NAMALWA (cell line): ENCODE measurements at regions not wholly inside any gene's neighbourhood (a gene's known extent, or its start where the extent isn't known, plus 50 kb on each side); places are given as distances from the start of the nearest gene placed in this dataset.

ENCODE experiments used
- DNase-seq: peaks from one replicate; pipeline ENCODE4 v3.0.0-alpha.2; 2015; ENCODE audit warnings: low spot score

DNA sequence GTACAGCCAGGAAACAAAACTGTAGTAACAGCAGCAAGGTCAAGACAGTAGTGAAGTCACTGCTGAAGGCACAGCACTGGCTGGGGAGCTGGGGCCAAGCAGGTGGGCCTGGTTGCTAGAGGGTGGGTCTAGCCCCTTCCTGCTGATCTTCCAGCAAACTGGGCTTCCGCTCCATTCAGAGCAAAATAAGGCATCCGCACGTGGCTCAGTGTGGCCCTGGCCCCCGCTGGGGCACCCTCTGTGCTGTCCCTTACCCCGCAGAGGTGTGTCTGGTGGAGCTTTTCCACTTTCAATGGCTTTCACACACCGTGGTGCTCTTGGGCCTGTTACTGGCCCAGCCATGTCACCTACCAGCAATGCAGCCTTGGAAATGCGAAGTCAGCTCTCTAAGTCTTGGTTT is 162.4 kb upstream of the B3GAT1 start:
- DNase-seq = no peak

DNA sequence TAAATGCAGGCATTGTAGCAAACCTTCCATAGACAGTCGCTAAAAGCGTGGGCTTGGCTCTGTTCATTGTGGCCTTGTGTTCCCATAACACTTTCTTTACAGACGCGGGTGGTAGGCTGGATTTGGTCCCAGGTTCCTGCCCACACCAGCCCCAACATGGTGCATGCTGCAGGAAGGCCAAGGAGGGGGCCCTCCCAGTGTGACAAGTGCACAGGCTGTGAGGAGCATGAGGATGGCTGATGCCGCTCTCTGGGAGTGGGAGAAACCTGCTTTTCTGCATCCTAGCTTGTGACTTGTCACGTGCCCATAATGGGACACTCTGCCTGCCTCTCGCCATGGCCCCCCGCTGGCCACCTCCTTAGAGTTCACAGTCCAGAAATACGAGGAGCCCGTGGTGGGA is 161.8 kb upstream of the B3GAT1 start:
- no peak for DNase-seq

DNA sequence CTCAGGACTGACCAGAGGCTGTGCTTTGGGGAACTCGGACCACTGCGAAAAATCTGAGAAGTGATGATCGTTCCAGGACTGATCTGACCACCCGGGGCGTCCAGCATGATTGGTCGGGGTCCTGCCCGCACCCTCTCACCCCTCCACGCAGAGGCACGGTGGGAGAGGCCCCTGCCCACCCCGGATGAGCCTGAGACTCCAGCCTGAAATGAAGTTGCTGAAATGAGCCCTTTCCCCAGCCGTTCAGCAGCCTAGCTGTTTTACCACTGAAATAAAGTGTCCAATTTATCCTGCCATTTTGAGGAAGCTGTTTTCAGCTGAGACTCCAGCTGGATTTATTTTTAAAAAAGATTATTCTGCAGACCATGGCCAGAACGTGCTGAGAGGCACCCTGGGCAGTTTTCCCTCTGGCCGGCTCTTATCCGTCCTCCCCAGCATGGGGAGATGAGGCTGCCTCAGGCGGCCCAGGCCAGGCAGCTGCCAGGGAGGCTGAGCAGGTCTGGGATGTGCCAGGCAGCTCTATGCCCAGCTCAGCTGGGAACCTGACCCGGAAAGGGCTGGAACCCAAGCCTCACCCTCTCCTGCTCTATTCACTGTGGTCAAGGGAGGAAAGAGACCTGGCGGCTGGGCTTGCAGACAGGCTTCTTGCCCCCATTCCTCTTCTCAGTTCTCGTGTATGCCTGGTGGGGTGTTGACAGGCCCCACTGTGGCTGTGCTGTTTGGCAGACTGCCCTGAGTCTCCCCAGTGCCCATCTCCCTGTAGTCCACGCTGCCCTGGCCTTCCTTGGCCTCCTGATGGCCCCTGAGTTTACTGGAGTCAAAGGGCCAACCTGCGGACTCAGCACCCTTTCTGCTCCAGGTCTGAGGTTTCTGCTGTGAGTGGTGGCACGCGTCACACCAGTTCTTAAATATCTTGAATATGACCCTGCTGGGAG is 161.0 kb upstream of the B3GAT1 start:
- DNase-seq = no peak

DNA sequence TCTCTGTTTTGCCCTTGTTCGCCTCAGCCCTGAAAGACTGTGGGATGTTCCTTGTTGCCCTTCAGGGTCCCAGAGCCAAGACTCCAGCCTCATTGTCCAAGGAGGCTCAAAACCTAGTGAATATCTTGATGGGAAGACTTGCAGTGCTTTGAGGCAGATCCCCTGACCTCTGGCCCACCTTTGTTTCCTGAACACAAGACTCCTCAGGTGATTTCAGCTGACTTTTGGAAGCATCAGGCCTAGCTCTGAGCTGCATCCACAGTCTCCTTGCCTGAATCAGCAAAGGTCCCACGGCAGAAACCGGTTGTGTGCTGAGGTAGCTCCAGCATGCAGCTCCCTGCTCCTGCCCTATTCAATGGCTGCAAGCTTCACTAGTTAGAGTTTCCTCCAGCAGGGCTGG is 159.3 kb upstream of the B3GAT1 start:
- DNase-seq = no peak

DNA sequence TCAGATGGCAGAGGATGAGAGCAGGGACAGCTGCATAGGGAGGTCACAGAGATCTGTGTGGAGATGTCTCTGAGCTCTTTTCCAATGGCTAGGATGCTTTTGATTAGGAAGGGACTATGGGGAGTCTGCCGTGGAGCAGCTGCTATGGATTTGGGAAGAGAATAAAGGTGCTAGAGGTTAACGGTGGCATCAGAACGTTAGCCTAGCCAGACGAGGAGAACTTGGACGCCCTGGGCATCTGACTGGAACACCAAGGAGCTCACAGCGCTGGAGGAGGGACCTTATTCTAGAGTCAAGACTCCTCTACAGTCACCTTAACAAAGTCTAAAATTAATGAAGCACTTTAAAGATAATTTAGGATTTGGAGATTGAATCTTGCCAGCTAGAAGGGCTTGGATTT is 157.2 kb upstream of the B3GAT1 start:
- DNase-seq = no peak

DNA sequence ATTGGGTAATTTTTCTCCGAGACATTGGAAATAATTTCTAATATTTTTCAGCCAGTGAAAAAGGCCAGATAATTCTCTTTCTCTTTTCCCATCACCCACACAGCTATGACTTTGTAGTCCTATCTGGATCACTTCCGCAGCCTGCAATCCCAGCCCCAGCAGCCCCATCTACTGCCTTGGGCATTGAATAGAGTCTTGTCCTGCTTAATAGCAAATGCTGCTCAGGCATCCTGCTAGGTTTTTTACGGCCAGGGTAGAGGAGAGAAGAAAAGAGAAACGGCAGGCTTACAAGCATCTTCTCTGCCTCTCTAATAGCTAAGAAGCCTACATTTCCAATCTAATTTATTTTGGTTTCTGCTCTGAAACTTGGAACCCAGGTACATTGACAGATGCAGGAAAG is 154.3 kb upstream of the B3GAT1 start:
- DNase-seq = no peak

DNA sequence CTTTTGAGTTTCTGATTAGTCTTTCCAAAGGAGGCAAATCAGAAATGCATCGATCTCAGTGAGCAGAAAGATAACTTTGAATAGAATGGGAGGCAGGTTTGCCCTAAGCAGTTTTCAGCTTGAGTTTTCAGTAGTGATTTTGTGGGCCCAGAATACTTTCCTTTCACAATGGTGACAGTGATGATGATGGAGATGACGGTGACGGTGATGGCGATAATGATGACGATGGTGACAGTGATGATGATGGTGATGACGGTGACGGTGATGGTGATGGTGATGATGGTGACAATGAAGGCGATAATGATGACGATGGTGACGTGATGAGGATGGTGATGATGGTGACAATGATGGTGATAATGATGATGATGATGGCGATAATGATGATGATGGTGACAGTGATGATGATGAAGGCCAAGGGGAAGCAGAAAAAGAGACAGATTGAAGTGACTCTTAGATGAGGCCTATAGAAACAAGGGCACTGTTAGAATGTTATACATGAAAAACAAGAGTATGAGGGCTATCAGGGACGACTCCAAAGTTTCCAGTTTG is 153.4 kb upstream of the B3GAT1 start:
- DNase-seq = no peak

DNA sequence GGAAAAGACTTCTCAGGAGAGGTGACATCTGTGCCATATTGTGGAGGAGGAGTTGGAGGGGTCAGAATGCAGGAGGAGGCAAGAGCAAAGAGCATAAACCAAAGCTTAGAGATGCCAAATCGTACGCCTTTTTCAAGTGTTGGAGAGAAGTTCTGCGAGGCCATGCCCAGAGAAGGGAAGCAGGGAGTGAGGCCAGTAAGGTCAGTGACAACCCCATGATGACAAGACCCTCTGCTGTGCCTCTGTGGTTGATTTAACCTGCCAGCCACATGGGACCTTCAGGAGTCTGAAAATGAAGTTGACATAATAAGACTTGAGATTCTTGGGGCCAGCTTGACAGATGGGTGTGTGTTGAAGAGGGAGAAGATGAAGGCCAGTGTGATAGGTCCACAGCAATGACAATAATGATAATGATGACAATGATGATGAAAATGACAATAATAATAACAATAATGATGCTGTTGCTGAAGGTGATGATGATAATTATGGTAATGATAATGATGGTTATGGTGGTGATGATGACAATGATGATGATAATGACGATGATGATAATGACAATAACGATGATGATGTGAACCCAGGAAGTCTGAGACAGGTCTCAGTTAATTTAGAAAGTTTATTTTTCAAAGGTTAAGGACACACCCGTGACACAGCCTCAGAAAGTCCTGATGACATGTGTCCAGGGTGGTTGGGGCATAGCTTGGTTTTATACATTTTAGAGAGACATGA is 152.6 kb upstream of the B3GAT1 start:
- DNase-seq = no peak

DNA sequence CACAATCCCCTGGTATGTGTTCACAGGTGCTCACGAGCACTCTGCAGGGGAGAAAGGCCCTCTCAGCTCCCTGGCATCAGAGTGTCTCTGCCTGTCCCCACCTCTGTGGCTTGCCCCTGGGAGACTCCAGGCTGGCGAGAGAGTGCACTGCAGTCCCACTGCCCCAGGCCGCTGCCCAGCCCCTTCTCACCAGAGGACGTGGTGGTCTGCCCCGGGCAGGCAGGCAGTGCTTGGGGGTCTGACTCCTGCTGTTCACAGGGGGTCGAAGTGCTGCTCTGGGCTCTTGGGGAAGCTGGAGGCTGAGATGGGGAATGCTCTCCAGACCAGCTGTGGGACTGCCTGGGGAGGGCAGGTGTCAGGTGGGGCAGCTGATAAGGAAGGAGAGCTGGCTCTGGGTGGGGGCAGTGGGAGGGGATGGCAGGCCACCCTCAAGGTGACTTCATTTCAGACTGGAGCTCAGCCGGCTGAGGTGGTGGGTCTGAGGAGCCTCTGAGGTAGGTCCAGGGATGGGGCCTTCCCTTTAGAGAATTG is 151.0 kb upstream of the B3GAT1 start:
- no peak for DNase-seq

DNA sequence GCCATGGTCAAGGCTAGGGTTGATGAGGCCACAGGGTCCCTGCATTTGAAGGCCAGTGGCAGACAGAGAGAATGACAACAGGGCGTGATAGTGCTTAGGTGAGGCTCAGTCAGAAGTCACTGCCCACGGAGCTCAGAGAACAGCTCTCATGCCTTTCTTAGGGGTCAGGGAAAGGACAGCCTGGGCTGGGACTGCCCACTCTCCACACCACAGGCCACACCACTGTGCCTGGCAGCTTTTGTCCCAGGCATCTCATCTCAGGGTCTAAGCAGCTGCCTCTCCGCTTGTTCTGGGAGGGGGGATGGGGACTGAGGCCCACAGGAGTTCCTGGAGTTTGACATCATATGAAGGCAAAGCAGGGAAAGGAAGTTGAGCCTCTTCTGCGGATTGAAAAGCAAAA is 150.2 kb upstream of the B3GAT1 start:
- DNase-seq = no peak

DNA sequence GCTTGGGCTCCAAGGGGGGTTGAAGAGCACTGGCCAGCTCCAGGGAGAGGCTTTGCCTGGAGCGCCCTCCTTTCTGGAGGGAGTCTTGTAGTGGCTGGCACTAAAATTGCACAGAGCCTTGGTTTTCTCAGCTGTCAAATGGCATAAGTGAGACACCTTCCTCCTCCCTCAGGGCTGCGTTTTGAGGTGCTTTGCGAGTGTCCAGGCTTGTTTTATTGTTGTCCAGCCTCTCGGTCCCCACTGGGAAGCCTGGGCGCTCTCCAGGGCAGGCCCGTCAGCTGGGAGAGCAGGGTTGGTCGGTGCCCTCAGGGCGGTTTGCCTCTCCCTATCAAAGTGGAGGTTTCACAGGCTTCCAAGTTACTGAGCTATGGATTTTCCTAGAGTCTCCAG is 149.3 kb upstream of the B3GAT1 start:
- no peak for DNase-seq

DNA sequence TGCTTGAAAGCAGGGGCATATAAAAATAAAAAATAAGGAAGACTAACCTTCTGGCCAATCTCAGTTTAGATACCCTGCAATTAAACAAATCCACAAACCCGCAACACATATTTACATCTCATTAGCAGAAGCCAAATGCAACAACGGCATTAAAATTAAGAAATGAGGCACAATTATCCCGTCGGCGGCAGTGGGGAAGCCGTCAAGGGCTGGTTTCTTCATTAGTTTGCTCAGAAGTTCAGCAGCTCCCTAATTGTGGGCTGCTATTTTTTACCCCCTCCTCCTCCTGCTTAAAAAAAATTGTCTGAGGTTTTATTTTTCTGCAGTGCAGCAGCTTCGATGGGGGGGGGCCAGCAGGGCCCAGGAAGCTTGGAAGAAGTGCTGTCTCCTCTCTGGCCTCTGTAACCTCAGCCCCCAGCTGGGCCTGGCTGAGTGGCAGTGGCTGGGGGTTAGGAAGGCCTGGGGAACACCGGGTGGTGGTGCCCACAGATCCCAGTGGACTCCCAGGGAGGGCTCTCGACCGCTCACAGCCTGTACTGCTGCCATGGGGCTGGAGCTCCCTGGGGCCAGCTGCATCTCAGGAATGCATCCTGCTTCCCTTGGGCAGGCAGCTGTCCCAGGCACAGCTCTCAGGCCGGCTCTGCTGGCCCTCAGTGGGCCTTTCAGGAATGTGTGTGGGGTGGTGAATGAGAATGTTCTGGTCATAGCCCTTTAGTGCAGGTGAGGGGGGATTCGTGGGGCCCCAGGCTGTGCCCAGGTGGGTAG is 148.7 kb upstream of the B3GAT1 start:
- no peak for DNase-seq

DNA sequence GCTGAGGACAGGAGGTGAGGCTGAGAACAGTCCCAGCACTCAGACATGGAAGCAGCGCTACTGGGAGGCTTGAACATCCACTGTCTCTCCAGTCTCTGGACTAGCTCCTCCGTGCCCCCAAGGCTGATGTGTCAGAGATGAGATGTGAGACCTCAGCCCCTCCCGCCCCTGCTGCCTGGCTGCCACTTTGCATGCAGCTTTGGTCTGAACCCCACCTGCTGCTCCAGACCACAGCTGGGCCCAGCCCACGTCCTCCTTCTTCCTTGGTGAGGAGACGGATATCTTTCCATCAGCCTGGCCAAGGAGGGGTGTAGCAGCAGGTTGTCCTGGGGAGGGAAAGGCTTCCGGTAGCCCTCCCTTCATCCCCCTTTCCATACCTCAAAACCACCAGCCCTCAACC is 148.0 kb upstream of the B3GAT1 start:
- DNase-seq = no peak

DNA sequence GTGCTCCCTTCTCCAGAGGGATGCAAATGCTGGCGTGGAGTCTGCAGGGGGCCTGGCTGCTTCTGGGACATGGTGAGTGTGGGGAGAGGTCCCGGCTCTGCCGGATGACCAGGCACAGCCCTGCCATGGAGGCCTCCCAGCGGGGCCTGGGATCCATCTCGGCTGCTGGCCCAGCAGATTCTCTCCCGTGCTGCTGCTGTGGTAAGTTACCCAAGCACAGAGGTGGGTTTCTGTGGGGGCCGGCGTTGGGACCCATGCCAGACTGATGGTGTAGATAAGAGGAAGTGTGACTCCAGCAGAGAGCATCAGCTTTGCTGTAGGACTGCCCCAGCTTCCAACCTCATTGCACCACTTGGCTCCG is 147.5 kb upstream of the B3GAT1 start:
- no peak for DNase-seq

DNA sequence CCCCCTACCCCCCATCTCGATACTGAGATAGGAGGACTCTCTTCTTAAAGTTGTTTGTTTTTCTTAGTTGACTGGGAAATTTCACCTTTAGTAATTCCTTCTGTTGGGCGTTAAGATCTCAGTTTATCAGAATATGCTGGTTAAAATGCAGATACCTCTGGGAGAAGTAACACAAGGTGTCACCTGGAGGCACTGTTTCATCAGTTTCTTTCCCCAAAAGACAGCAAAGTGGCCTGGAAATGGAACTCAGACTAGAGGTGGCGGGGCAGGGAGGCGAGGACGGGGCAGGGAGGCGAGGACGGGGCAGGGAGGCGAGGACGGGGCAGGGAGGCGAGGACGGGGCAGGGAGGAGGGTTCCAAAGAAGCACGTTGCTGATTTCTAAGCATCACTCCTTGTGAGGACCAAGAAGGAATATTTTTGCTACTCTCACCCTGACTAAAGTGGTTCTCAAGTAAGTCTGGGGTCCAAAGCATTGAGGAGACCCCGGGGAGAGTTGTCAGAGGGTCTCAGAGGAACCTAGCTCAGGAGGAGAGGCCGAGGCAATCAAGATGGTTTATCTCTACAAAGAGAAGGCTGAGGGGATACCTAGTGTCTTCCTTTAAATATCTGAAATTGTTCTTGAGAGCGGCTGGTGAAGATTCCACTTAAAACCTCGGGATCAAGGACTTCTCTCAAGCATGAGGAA is 147.0 kb upstream of the B3GAT1 start:
- DNase-seq = no peak

DNA sequence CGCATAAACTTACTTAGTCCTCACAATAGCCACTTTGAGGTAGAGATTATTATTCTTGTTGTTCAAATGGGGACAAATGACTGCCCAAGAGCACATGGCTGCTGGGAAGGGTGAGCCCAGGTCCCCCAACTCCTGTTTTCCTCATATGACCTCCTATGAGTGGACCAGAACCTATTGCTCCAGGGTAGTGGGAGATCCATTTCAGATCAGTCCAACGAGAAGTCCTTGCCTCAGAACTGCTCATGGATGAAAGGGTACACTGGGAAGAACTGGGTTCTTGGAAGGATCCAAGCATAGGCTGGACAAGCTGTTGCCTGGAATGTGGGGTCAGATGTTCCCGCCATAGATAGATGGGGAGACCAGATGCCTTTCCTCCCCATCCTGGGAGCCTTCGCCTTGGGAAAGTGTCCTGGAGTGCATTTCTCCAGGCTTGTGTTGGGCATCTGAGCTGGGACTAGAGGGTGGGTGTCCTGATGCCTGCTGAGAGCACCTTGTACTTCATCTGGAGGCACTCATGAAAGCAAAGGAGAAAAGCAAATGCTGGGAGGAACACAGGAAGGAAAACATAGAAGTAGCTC is 146.3 kb upstream of the B3GAT1 start:
- DNase-seq = no peak

DNA sequence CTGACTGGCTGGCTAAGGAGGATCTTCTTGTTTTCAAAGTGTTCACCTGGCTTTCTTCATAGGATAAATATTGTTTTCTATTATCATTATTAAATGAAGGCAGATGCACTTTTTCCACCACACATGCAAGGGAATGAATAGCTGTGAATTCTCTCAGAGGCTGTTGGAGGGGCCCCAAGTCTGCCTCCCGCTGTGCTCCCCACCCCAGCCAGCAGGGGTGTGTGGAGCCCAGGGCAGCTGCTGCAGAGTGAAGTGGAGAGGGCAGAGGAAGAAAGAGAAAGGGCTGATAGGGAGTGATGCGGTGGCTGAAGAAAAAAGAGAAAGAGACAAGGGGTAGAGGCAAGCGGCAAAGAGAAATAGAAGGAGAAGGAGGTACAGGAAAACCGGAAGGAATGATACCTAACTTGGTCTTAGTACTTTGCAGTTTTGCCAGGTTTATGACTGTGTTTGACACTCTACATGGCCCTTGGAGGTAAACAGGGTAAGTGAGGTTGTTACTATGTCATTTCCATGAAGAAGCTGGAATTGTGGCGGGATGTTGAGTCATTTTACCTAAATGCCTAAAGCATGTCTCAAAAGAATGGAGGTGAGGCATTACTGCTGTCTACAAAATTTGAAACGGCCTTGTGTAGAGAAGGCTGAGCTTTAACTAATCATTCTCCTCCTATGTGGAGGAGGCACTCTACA is 145.7 kb upstream of the B3GAT1 start:
- no peak for DNase-seq

DNA sequence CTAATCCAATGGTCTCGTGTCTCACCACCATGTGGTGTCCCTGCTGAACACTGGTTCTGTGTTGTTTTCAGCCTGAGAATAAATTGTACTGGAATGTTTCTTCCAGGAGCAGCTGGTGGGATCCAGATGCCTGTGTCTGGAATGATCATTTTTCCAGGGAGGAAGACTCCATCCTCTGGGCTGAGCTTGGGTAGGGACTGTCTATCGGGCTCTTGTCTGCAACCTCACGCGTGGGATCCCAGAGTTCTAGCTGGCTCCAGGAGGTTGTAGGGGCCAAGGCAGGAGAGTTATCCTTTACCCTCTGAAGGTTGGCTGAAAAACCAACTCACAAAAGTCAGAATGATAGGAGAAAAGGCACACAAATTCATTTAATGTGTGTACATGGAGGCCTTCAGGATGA is 144.1 kb upstream of the B3GAT1 start:
- no peak for DNase-seq

DNA sequence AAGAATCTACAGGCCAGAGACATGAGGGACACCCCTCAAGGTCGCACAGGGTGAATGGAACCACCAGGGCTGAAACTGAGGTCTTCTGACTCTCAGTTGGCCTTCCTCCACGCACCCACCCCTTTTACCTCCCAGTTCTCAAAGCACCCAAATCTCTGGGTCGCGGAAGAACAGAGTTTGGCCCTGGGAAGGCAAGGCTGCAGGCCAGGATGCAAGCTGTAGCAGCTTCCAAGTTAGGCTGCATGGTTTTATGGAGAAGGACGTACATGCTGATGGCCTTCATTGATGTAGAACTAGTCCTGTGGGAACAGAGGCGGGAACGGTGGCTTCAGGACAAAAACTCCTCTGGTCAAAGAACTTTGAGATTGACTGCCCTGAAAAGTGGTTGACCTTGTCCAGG is 143.5 kb upstream of the B3GAT1 start:
- no peak for DNase-seq

DNA sequence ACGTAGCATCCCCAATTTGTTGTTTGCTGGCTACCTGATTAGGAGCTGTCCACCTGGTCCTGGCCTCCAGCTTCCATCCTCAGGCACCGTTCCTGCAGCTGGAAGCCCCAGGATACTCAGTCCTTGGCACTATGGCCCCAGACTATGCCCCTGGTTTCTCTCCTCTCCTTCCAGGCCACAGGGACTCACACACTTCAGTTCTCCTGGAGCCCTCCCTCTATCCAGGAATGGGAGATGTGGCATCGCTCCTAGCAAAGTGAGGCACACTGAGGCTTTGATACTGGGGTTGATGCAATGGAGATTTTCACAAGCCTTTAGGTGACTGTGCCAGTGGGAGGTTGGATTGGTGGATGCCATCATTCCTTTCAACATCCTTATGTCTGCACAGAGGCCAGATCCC is 142.8 kb upstream of the B3GAT1 start:
- no peak for DNase-seq

DNA sequence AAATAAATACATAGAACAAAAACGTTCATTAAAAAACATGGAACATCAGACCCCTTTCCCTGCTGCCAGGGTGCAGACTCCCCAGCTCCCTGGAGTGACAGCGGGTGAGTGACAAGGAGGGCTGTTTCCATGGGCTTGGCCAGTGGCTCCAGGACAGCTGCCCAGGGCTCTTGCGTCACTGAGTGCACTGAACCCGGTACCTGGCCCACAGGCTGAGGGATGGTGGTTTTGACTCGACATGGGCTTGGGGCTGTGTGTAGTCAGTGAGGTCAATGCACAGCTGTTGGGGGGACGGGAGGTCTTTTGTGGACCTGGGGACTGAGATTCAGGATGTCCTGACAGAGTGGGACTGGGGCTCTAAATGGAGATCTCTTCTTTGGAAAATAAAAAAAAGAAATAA is 142.1 kb upstream of the B3GAT1 start:
- DNase-seq = no peak
